ENCODE measurements at regions not wholly inside any gene's neighbourhood (a gene's known extent, or its start where the extent isn't known, plus 50 kb on each side); places are given as distances from the start of the nearest gene placed in this dataset.

DNA sequence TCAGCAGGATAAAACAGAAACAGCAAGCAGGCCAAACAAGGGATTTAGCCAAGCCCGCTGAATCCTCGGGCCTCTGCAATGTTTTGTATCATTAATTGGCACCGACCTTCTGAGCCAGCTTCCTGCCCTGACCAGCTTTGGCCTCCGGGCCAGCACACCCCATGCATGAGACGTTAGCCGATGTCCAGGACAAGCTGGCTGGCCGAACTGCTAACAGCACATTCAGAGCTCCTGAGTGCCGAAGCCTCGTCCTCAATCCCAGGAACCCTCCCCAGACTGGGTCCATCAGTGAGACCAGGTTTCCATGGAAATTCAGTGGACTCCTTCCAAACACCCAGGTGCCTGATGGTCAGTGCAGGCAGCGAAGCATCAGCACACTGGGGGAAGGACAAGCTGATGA lies 134.3 kb upstream of the PFKP start:
- Histone ChIP-seq H3K4me3 (ENCODE audit: low read length) (no peak overlapping the region), H3K9ac (ENCODE audit: low read depth, low read length) (no peak overlapping the region), H3K27ac (ENCODE audit: low read depth, low read length) (no peak overlapping the region), H3K27me3 (ENCODE audit: insufficient read depth, low read length) (no peaks in the 10 kb centered on the region), H3K4me1 (ENCODE audit: insufficient read depth, low read length) (peaks cover 34% of the 10 kb centered on the region), H3K9me3 (ENCODE audit: insufficient read depth, low read depth, low read length) (no peaks in the 10 kb centered on the region), H3K36me3 (ENCODE audit: insufficient read depth, low read length) (no peaks in the 10 kb centered on the region)
- 92% methylated on average over 9 of the region's 10 CpGs for WGBS

DNA sequence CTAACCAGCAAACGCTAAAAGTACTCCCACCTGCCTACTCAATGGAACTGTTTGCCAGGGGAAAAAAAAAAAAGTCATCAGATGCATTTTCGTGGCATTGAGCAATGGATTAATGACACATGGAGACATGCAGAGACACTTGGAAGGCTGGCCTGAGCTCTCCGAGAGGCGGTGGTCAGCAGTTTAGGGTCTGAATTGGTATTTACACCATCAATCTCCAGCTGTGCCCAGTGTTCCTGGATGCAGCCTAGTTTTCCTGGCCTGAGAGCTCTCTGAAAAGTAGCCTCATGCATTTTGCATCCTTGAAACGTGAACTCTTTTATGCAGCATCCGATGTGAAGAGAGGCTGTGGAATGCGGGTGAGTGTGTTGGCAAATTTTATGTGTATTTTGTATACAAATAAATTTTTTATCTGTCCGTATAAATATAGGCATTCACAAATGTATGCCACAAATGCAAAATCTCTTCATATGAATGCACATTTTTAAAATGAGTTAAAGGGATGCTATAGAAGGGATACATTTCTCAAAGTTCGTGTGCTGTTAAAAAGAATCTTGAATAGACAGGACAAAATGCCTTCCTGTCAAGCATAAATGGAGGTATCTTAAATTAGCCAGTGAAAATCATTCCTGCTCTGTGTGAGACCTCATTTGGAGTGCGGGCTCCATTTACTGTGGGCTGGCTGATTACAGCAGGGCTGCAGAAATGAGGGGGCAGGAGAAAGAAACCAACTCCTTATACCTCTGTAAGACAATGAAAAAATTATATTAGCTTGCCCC lies 137.7 kb upstream of the PFKP start:
- no peak overlapping the region; the same call in 1 of the 2 replicates for H3K27ac ChIP-seq (ENCODE audit: low read depth, low read length)
- WGBS: 30% methylated on average over 9 of the region's 10 CpGs
- no peaks in the 10 kb centered on the region for H3K36me3 ChIP-seq (ENCODE audit: insufficient read depth, low read length)
- H3K4me1 ChIP-seq (ENCODE audit: insufficient read depth, low read length): peaks cover 34% of the 10 kb centered on the region
- H3K9me3 ChIP-seq (ENCODE audit: insufficient read depth, low read depth, low read length): no peaks in the 10 kb centered on the region
- H3K9ac ChIP-seq (ENCODE audit: low read depth, low read length): no peak overlapping the region
- H3K4me3 ChIP-seq (ENCODE audit: low read length): no peak overlapping the region
- no peaks in the 10 kb centered on the region for H3K27me3 ChIP-seq (ENCODE audit: insufficient read depth, low read length)

DNA sequence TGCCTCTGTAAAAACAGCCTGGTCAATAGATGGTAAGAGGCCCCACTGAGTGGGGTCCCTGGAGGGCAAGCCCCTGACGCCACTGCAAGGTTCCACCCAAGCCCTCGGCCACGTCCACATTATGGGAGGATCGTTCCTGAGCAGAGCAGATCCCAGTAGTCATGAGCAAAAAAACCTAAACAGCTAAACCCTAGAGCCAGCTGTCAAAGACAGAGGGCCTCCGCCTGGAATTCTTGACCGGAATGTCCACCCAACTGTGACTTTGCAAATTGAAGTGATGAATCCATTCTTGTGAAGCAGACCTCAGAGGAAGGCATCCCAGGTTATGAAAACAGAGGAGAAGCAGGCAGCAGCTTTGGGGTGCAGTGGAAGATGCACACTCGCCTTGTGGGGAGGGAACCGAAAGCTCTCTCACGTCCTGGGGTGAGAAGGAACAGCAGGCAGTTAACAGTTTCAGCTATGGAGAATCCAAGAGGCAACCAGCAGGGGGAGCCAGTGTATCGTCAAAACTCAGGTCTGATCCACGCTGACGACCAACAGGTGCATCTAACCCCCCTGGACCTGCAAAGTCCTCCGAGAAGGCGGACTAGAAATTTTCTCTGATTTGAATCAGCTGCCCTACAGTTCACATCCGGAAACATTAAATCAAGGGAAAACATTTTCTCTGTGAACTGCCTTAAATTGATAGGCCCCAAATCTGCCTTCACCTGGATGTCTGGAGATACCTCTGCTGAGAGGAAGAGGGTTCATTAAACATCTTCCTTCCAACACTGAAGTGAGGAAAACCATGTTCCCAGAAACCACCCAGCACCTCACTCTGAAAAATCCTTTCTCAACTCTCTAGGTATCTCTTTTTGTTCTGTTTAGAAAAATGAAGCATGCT lies 139.1 kb upstream of the PFKP start:
- Histone ChIP-seq H3K9me3 (ENCODE audit: insufficient read depth, low read depth, low read length) (no peaks in the 10 kb centered on the region), H3K4me1 (ENCODE audit: insufficient read depth, low read length) (peaks cover 25% of the 10 kb centered on the region), H3K4me3 (ENCODE audit: low read length) (no peak overlapping the region), H3K27ac (ENCODE audit: low read depth, low read length) (no peak overlapping the region), H3K36me3 (ENCODE audit: insufficient read depth, low read length) (no peaks in the 10 kb centered on the region), H3K9ac (ENCODE audit: low read depth, low read length) (no peak overlapping the region), H3K27me3 (ENCODE audit: insufficient read depth, low read length) (no peaks in the 10 kb centered on the region)
- 49% methylated on average over 15 of the region's 15 CpGs for WGBS

DNA sequence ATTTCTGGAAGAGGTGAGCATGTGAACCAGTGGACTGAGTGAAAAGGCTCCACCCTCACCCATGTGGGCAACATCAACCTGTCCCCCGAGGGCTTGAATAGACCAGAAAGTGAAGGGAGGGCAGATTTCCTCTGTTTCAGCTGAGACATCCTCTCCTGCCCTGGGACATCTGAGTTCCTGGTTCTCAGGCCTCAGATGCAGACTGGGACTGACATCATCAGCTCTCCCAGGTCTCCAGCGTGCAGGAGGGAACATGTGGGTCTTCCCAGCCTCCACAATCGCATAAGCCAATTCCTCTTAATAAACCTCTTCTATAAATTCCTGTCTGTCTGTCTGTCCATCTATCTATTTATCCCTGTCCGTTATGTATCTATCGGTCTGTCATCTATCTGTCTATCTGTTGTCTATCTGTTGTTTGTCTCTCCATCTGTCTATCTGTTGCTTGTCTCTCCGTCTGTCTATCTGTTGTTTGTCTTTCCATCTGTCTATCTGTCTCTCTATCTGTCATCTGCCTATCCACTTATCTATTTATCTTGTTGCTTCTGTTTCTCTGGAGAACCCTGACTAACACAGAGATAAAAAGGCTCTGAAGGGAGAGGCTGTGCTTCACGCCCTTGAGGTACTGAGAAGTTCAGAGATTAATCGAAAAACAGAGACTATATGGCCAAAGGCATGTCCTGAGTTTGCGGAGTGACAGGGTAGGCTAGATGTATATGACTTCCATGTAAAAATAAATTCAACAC lies 140.3 kb upstream of the PFKP start:
- Histone ChIP-seq H3K9me3 (ENCODE audit: insufficient read depth, low read depth, low read length) (no peaks in the 10 kb centered on the region), H3K36me3 (ENCODE audit: insufficient read depth, low read length) (no peaks in the 10 kb centered on the region), H3K4me1 (ENCODE audit: insufficient read depth, low read length) (peaks cover 23% of the 10 kb centered on the region), H3K27me3 (ENCODE audit: insufficient read depth, low read length) (no peaks in the 10 kb centered on the region), H3K9ac (ENCODE audit: low read depth, low read length) (no peak overlapping the region), H3K27ac (ENCODE audit: low read depth, low read length) (no peak overlapping the region), H3K4me3 (ENCODE audit: low read length) (no peak overlapping the region)
- 82% methylated on average over 9 of the region's 9 CpGs for WGBS

DNA sequence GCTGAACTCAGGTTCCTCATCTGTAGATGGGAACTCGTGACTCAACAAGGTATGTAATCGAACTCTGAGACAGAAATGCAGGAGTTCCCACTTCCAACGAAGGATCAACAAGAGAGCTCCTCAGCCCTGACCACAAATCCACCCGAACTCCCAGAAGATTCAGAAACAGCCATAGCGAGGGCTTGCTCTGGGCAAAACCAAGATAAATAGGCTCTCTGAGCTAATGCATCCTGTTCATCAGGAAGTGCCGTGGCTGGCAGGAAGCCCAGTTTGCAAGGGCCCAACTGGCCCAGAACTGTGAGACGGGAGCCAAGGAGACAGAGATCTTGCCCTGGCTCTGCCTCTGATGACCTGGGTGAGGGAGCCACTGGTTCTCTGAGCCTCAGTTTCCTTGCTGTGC lies 141.7 kb upstream of the PFKP start:
- WGBS: 93% methylated on average over 7 of the region's 7 CpGs

DNA sequence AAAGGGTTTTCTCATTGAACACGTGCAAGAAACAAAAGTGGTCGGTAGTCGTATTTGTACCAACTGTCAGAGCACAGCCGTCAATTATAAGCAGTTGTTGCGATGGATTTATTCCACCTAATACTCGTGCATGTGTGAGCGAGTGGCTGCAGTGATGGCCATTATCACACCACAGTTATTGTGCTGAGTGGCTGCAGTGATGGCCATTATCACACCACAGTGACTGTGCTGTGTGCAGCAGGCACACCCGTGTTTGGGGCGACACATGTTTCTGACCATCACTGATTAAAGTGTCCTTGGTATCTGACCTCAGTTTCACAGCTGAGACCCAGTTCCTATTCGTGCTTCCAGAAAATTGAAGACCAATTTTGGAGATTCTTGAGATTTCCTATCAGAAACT lies 142.9 kb upstream of the PFKP start:
- Histone ChIP-seq H3K9me3 (ENCODE audit: insufficient read depth, low read depth, low read length) (no peaks in the 10 kb centered on the region), H3K27ac (ENCODE audit: low read depth, low read length) (no peak overlapping the region), H3K27me3 (ENCODE audit: insufficient read depth, low read length) (no peaks in the 10 kb centered on the region), H3K4me1 (ENCODE audit: insufficient read depth, low read length) (peaks cover 11% of the 10 kb centered on the region), H3K36me3 (ENCODE audit: insufficient read depth, low read length) (no peaks in the 10 kb centered on the region), H3K4me3 (ENCODE audit: low read length) (no peak overlapping the region), H3K9ac (ENCODE audit: low read depth, low read length) (no peak overlapping the region)
- 86% methylated on average over 10 of the region's 10 CpGs for WGBS

More for the DNA sequence above, 141.7 kb upstream of the PFKP start:
- no peak overlapping the region for H3K4me3 ChIP-seq (ENCODE audit: low read length)
- no peaks in the 10 kb centered on the region for H3K9me3 ChIP-seq (ENCODE audit: insufficient read depth, low read depth, low read length)
- no peak overlapping the region for H3K27ac ChIP-seq (ENCODE audit: low read depth, low read length)
- H3K4me1 ChIP-seq (ENCODE audit: insufficient read depth, low read length): peaks cover 23% of the 10 kb centered on the region
- H3K9ac ChIP-seq (ENCODE audit: low read depth, low read length): no peak overlapping the region
- no peaks in the 10 kb centered on the region for H3K27me3 ChIP-seq (ENCODE audit: insufficient read depth, low read length)
- no peaks in the 10 kb centered on the region for H3K36me3 ChIP-seq (ENCODE audit: insufficient read depth, low read length)

DNA sequence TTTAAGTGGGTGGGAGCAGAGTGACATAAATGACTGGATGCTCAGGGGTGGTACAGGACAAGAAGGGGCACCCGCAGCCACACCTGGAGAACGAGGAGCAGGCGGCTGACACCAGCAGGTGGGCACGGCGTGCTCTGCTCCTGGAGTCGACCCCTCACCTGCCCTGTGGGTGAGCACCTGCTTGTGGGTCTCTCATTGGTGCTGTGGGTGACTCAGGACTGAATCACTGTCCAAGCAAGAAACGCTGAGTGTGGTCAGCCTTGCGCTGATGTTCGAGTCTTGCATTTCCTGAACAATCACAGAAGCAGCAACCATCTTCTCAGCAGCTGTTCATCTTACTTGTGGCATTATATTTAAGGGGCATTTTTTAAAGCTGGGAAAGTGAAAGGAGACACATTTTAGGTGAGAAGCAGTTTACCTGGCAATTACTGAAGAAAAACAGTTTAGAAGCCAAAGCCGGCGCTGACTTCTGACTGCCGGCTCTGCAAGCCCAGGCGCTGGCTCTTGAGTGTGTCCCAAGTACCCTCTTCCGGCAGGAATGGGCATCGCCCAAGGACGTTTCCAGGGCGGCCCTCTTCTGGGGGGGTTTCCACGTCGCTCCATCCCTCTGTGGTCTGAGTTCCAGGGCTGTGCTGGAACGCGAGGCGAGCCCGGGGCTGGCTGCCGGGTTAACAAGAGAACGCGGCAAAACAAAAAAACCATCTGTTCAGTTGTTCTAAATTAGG lies 145.2 kb upstream of the PFKP start:
- H3K27me3 ChIP-seq (ENCODE audit: insufficient read depth, low read length): no peaks in the 10 kb centered on the region
- WGBS: 92% methylated on average over 26 of the region's 26 CpGs
- H3K4me3 ChIP-seq (ENCODE audit: low read length): no peak overlapping the region

DNA sequence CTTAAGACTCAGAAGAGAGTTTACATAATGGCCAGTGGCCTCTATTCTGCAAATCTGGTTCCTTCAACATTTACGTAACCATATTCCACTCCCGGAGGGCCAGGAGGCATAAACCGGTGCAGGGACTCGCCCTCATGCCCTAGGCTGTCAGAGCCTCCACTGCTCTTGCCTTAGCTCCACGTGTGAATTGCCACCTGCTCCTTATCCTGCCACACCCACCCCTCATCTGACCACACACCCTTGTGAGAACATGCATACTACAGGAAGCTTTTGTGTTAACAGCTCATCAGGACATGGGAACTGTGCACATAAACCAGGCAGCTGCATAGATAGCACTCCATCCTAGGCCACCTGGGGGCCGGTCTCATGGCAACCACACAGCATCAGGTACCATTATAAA lies 146.7 kb upstream of the PFKP start:
- Histone ChIP-seq H3K27me3 (ENCODE audit: insufficient read depth, low read length) (no peaks in the 10 kb centered on the region), H3K27ac (ENCODE audit: low read depth, low read length) (no peak overlapping the region), H3K4me1 (ENCODE audit: insufficient read depth, low read length) (peaks cover 14% of the 10 kb centered on the region), H3K36me3 (ENCODE audit: insufficient read depth, low read length) (no peaks in the 10 kb centered on the region), H3K9ac (ENCODE audit: low read depth, low read length) (no peak overlapping the region), H3K4me3 (ENCODE audit: low read length) (no peak overlapping the region), H3K9me3 (ENCODE audit: insufficient read depth, low read depth, low read length) (no peaks in the 10 kb centered on the region)
- WGBS: 82% methylated on average over 6 of the region's 6 CpGs

More for the DNA sequence above, 145.2 kb upstream of the PFKP start:
- H3K36me3 ChIP-seq (ENCODE audit: insufficient read depth, low read length): no peaks in the 10 kb centered on the region
- H3K9me3 ChIP-seq (ENCODE audit: insufficient read depth, low read depth, low read length): no peaks in the 10 kb centered on the region
- H3K27ac ChIP-seq (ENCODE audit: low read depth, low read length): no peak overlapping the region
- H3K4me1 ChIP-seq (ENCODE audit: insufficient read depth, low read length): peaks cover 14% of the 10 kb centered on the region
- H3K9ac ChIP-seq (ENCODE audit: low read depth, low read length): no peak overlapping the region

DNA sequence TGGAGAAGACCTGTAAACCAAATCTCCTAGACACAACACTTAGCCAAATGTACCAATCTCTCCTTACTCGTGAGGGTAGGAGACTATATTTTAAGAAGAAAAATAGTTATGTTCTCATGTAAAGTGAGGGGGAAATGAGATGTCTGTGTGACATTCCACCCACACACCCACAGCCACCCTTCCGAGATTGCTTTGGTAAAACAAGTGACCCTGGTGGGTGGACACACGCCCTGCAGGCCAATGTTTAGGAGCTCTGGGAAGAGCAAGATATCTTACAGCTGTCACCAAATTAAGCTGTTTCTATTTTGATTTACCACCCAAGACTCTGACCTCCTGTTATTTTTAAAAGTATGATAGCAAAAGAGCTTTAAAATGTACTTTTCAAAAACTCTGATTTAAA lies 147.2 kb upstream of the PFKP start:
- H3K27me3 ChIP-seq (ENCODE audit: insufficient read depth, low read length): no peaks in the 10 kb centered on the region
- H3K4me3 ChIP-seq (ENCODE audit: low read length): no peak overlapping the region
- WGBS: 83% methylated on average over 1 of the region's 3 CpGs
- peaks cover 14% of the 10 kb centered on the region for H3K4me1 ChIP-seq (ENCODE audit: insufficient read depth, low read length)
- no peak overlapping the region for H3K9ac ChIP-seq (ENCODE audit: low read depth, low read length)
- H3K9me3 ChIP-seq (ENCODE audit: insufficient read depth, low read depth, low read length): no peaks in the 10 kb centered on the region
- H3K27ac ChIP-seq (ENCODE audit: low read depth, low read length): no peak overlapping the region
- no peaks in the 10 kb centered on the region for H3K36me3 ChIP-seq (ENCODE audit: insufficient read depth, low read length)

DNA sequence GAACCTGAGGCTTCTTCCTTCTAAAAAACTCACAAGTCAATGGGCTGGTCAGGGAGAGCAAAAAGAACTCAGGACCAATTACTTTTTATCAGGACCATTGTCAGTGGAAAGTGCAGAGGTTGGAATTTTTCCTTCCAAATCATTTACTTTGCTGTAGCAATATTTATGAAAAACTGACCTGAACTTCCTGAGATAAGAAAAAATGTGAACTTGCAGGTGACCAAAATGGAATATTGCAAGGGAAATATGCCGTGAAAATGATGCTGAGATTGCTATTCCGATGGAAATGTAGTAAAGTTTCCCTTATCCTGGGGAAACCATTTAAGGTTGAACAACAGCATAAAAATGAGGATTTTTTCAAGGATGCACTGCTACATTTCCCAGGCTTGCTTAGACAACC lies 148.3 kb upstream of the PFKP start:
- H3K27ac ChIP-seq (ENCODE audit: low read depth, low read length): no peak overlapping the region
- 91% methylated on average over 2 of the region's 2 CpGs for WGBS
- H3K27me3 ChIP-seq (ENCODE audit: insufficient read depth, low read length): no peaks in the 10 kb centered on the region
- H3K9me3 ChIP-seq (ENCODE audit: insufficient read depth, low read depth, low read length): no peaks in the 10 kb centered on the region
- no peak overlapping the region for H3K4me3 ChIP-seq (ENCODE audit: low read length)
- H3K36me3 ChIP-seq (ENCODE audit: insufficient read depth, low read length): no peaks in the 10 kb centered on the region
- no peak overlapping the region for H3K9ac ChIP-seq (ENCODE audit: low read depth, low read length)
- H3K4me1 ChIP-seq (ENCODE audit: insufficient read depth, low read length): peaks cover 14% of the 10 kb centered on the region

Data from HUES64 (cell line).